Activated CD8-positive, alpha-beta memory T cell treated with anti-CD3 and anti-CD28 coated beads, Interleukin-2, amount 10 ng/mL, durations not matched to agents 7 days and 5 days (primary cell): ENCODE measurements at regions not wholly inside any gene's neighbourhood (a gene's known extent, or its start where the extent isn't known, plus 50 kb on each side); places are given as distances from the start of the nearest gene placed in this dataset.

Experiments
- ATAC-seq: fragments of 150-1000 bp; cut with Tn5 transposase; one replicate; pipeline ENCODE4 v1.10.0; 2021; ENCODE audit warnings: moderate library complexity
- CTCF ChIA-PET: fragments of 350-600 bp; sonication (Branson Sonifier 250); formaldehyde crosslinking; loops from one replicate; lab custom pipeline; 2021; ENCODE audit warnings: antibody characterized with exemption; lab: Charles Lee
- DNase-seq: peaks from one replicate; pipeline ENCODE4 v3.0.0-alpha.2; 2020
- H3K27ac Mint-ChIP-seq: one replicate; pipeline ENCODE4 v1.8.0; 2021; ENCODE audit warnings: mild to moderate bottlenecking, mixed read lengths
- H3K27me3 Mint-ChIP-seq: one replicate; pipeline ENCODE4 v1.8.0; 2021; ENCODE audit warnings: mixed read lengths
- H3K36me3 Mint-ChIP-seq: one replicate; pipeline ENCODE4 v1.8.0; 2021; ENCODE audit warnings: mild to moderate bottlenecking, mixed read lengths
- H3K4me1 Mint-ChIP-seq: one replicate; pipeline ENCODE4 v1.8.0; 2021; ENCODE audit warnings: mixed read lengths
- H3K4me3 Mint-ChIP-seq: one replicate; pipeline ENCODE4 v1.8.0; 2021; ENCODE audit warnings: mild to moderate bottlenecking, moderate library complexity, mixed read lengths
- H3K9me3 Mint-ChIP-seq: one replicate; pipeline ENCODE4 v1.8.0; 2022; ENCODE audit warnings: low read depth, mixed read lengths

DNA sequence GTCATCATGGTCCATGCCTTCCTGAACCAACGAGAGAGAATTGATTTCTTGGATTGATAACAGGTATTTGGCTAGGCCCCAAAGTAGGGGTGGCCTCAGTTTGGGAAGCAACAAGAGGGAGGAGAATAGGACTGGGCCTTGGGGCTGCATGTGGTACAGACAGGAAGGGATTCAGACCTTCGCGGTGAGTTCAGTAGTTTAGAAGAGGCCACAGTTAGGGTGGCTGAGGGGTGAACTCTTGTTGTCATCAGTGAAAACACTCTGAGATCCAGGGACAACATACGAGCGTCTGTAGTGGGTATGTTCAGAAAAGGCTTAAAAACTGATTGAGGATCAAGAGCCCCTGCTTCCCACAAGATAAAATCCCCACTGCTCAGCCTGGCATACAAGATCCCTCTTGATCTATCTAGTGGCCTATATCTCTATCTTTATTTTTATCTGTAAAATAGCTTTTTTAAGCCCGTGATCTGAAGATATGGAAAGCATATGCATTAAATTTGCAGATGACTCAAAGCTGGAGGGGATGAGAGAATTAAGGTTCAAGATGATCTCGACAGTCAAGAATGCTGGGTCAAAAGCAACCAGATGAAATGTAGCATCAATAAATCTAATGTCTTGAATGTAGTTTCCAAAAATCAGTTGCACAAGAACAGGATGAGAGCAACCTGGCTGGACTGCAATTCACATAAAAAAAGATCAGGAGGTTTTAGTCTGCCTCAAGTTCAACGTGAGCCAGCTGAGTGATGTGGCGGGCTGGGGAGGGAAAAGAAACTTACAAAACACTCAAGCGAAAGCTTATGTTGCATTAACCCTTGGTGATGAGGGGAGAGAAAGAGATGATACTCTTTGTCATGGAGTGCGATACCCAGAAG is 221.1 kb upstream of the TLE3 start:
- H3K4me1 Mint-ChIP-seq: peaks cover 6% of the 10 kb centered on the region
- no peak for DNase-seq
- ATAC-seq: no peak
- H3K27ac Mint-ChIP-seq: no peak overlapping the region
- no peaks in the 10 kb centered on the region for H3K9me3 Mint-ChIP-seq
- no peak overlapping the region for H3K4me3 Mint-ChIP-seq
- no peaks in the 10 kb centered on the region for H3K36me3 Mint-ChIP-seq
- CTCF ChIA-PET: no interaction called here
- peaks cover 49% of the 10 kb centered on the region for H3K27me3 Mint-ChIP-seq

DNA sequence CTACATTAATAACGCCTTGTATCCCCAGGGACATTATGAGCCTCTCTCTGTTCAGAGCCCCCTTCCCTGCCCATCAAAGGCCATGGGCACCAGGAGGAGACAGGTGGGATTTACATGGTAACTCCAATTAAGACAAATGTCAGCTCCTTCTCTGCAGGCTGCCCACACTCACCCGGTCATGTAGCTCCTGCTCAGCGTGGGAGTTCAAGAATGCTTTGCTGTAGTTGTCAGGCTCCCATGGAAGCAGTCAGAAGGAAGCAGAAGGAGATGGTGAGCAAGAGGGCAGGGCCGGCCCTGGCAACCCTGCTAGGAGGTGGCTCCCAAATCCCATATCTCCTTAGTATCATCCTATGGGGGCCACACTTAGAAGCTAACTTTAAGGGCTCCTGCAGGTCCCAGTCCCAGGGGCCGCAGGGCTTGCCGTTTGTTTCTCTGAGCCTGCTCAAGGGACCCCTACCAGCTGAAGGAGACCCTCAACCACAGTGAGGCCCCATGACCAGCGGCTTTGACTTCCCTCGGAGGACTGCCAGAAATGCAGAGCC is 218.4 kb upstream of the TLE3 start:
- Mint-ChIP-seq H3K9me3 (no peaks in the 10 kb centered on the region), H3K27ac (no peak overlapping the region), H3K4me1 (no peaks in the 10 kb centered on the region), H3K36me3 (no peaks in the 10 kb centered on the region), H3K27me3 (peaks cover 44% of the 10 kb centered on the region), H3K4me3 (no peak overlapping the region)
- CTCF ChIA-PET: interaction anchor here (1.0 kb wide), 1 partner anchor 10 kb away, joined by 3 read pairs; no protein-coding TSS in a partner anchor
- ATAC-seq: no peak
- no peak for DNase-seq

DNA sequence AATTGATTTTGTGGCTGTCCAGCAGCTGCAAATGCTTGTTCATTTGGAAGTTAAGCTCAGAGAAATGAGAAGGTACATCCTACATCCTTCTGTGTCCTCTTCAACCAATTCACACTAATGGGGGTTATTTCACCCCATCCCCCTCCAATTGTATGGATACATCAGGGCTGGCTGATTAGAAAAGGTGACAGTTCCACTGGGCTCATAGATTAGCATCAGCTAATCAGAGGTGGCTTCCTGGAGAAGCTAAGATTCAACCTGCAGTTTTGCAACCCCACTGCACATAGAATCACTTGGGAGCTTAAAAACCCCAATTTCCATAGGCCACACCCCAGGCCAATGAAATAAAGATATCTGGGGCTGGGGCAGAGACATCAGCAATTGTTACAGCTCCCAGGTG is 217.7 kb upstream of the TLE3 start:
- CTCF ChIA-PET: no interaction called here
- no peak overlapping the region for H3K4me3 Mint-ChIP-seq
- DNase-seq (no peak), ATAC-seq (no peak)
- H3K36me3 Mint-ChIP-seq: no peaks in the 10 kb centered on the region
- peaks cover 40% of the 10 kb centered on the region for H3K27me3 Mint-ChIP-seq
- no peaks in the 10 kb centered on the region for H3K4me1 Mint-ChIP-seq
- no peak overlapping the region for H3K27ac Mint-ChIP-seq
- no peaks in the 10 kb centered on the region for H3K9me3 Mint-ChIP-seq

DNA sequence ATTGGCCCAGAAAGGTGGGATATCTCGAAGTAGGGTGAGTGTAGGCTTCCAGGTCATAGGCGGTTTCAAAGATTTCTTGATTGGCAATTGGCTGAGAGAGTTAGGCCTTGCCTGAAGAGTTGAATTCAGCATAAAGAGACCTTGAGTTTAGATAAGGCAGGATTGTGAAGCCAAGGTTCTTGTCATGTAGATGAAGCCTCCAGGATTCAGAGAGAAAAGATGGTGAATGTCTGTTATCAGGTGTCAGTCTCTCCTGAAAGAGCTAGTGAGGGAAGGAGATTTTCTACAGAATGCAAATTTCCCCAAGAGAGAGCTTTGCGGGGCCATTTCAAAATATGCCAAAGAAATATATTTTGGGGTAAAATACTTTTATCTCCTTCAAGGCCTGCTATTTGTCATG is 217.0 kb upstream of the TLE3 start:
- H3K9me3 Mint-ChIP-seq: no peaks in the 10 kb centered on the region
- DNase-seq: no peak
- no peaks in the 10 kb centered on the region for H3K36me3 Mint-ChIP-seq
- peaks cover 39% of the 10 kb centered on the region for H3K27me3 Mint-ChIP-seq
- H3K4me1 Mint-ChIP-seq: no peaks in the 10 kb centered on the region
- no peak overlapping the region for H3K4me3 Mint-ChIP-seq
- CTCF ChIA-PET: no interaction called here
- ATAC-seq: no peak
- H3K27ac Mint-ChIP-seq: no peak overlapping the region

DNA sequence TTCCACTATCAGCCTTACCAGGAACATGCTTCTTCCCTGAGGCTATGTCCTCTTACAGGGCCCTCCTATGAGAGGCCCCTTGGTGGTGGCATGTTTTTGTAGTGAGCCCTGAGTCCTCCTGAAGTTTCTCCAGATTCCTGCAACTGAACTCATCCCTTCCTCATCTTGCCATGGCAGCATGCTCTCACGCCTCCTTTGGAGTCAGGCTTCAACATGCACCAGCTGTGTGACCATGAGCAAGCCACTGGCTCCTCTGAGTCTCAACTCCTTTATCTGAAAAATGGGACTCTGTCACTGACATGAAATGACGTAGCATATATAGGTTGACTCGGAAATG is 216.3 kb upstream of the TLE3 start:
- no peak for DNase-seq
- peaks cover 39% of the 10 kb centered on the region for H3K27me3 Mint-ChIP-seq
- CTCF ChIA-PET: no interaction called here
- ATAC-seq: no peak
- H3K9me3 Mint-ChIP-seq: no peaks in the 10 kb centered on the region
- H3K4me3 Mint-ChIP-seq: no peak overlapping the region
- no peaks in the 10 kb centered on the region for H3K4me1 Mint-ChIP-seq
- H3K36me3 Mint-ChIP-seq: no peaks in the 10 kb centered on the region
- H3K27ac Mint-ChIP-seq: no peak overlapping the region

DNA sequence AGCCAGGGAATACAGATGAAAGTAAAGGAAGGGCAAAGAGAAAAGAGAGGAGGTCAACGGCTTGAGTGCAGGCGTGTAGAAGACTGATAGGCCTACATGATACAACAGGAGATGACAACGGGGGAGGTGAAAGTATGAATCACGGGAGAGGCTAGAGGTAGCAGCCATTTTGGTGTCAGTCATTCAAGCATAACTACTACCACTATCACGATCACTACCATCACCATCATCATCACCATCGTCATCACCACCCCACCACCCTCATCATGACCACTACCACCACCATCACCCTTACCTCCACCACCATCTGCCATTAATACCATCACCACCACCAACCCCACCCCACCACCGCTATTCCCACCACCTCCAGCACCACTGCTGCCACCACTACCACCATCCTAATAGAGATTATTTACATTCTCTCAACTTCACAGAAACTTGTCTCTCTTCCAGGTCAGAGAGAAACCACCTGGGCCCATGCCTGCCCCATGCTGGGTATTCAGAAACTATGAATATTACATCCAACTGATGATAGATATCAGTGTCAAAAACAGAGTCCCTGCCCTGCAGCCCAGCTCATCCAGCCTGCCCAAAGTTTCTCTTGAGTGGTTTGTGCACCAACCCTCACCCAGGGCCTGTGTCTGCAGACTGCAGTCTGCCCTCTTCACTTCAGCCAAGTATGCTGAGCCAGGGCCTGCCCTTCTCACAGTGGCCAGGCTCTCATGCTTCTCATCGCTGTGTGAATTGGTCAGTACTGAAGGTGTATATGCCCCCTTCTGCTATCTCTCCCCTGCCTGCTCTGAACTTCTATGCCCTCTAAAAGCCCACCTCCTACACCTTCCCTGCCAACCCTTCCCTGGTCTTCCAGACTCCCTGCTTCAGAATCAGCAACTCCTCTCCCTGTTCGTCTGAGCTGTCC is 215.6 kb upstream of the TLE3 start:
- ATAC-seq: no peak
- Mint-ChIP-seq H3K4me3 (no peak overlapping the region), H3K36me3 (no peaks in the 10 kb centered on the region), H3K4me1 (peaks cover 5% of the 10 kb centered on the region), H3K9me3 (no peaks in the 10 kb centered on the region), H3K27ac (no peak overlapping the region), H3K27me3 (peaks cover 40% of the 10 kb centered on the region)
- no peak for DNase-seq
- CTCF ChIA-PET: no interaction called here

DNA sequence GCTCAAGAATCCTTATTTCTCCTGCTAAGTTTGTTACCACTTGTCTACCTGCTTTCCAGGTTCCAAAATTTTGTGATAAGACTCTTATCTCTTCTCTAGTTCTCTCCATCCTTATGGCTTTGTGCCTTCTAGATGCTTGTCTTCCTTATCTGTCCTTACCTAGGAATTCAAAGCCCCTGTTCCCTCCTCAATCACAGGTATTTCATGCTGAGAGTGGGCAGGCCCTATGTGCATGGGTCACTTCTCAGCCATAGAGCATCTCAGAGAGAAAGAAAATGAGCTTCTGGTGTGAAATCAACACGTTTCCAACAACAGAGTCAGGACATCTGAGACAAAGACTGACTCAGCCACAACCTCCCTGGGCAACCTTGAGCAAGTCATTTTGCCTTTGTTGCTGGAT is 214.1 kb upstream of the TLE3 start:
- Mint-ChIP-seq H3K27me3 (peaks cover 40% of the 10 kb centered on the region), H3K36me3 (no peaks in the 10 kb centered on the region), H3K4me1 (peaks cover 15% of the 10 kb centered on the region), H3K4me3 (no peak overlapping the region), H3K9me3 (no peaks in the 10 kb centered on the region), H3K27ac (no peak overlapping the region)
- CTCF ChIA-PET: no interaction called here
- ATAC-seq: no peak
- DNase-seq: no peak

DNA sequence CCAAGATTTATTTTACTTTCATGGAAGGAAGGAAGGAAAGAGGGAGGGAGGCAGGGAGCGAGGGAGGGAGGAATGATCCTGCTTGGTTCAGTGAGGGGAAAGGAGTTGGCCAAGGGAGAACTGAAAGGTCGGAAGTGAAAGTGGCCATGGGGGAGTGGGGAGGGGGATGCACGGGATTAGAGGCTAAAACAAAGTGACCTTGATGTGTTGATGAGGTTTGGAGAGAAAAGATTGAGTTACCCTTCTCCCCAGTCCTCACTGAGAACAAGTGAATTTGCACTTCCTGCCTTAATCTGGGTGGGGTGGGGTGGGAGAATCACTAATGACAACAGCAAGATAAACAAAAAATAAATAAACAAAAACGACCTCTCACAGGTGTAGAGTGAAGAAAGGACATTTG is 212.0 kb upstream of the TLE3 start:
- Mint-ChIP-seq H3K27ac (no peak overlapping the region), H3K36me3 (no peaks in the 10 kb centered on the region), H3K4me1 (peaks cover 15% of the 10 kb centered on the region), H3K4me3 (no peak overlapping the region), H3K9me3 (no peaks in the 10 kb centered on the region), H3K27me3 (peaks cover 36% of the 10 kb centered on the region)
- CTCF ChIA-PET: no interaction called here
- no peak for ATAC-seq
- DNase-seq: peak; percentile 12

DNA sequence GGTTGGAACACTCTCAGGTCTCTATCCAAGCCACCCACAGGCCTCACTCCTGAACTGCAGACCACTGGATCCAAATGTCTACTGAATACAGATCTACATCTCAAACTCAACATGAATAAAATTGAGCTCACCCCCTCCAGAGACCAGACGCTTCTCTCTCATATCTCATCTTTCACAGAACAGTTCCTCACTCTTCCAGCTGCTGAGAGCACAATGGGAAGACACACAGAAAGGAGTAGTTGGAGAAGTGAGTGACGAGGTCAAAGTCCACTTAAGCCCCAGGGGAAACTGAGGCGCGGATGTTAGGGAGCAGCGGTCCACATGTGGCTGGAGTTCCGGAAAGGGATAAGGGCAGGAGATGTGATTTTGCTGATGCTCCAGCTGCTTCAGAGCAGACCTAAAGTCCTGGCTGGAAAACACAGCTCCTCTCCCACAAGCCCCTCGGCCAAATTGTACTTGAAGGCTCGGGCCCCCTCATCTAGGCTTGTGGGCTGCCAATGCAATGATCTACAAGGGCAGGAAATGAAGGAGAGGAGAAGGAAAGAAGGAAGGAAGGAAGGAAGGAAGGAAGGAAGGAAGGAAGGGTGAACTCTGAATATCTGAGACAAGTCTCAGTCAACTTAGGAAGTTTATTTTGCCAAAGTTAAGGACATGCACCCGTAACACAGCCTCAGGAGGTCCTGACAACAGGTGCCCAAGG is 211.2 kb upstream of the TLE3 start:
- Mint-ChIP-seq H3K9me3 (no peaks in the 10 kb centered on the region), H3K27me3 (peaks cover 36% of the 10 kb centered on the region), H3K27ac (no peak overlapping the region), H3K4me1 (peaks cover 15% of the 10 kb centered on the region), H3K4me3 (no peak overlapping the region), H3K36me3 (no peaks in the 10 kb centered on the region)
- DNase-seq (peak; percentile 19), ATAC-seq (no peak)
- CTCF ChIA-PET: interaction anchor here (0.7 kb wide), 1 partner anchor 199 kb away, joined by 3 read pairs; no protein-coding TSS in a partner anchor

DNA sequence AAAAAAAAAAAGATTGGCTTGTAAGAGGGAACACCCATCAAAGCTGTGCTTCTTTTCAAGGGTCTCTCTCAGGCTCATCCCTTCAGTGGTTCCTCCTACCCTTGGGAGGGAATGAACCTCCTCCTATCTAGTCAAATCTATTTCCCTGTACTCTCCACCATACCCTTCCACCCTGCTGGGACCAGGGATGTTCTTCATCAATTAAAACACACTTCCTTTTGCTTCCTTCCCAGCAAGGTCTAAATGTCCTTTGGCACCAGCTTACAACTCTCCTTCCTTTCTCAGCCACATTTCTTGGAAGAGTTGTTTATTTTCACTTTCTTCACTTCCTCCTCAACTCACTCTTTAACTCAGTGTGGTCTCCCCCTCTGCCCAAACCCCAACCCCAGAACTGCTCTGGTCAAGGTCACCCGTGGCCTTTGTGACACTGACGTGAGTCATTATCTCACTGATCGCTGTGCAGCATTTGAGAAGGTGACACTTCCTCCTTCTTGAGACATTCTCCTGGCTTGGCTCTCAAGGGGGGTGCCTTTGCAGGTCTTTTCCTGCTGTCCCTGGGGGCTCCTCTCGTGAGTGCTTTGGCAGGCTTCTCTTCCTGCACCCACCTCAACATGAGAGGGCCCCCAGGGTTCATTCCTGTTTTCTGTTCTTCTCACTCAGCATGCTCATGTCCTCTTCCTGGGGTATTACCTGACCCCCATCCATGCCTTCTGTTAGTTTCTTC is 210.5 kb upstream of the TLE3 start:
- Mint-ChIP-seq H3K36me3 (no peaks in the 10 kb centered on the region), H3K27ac (no peak overlapping the region), H3K9me3 (no peaks in the 10 kb centered on the region), H3K4me3 (no peak overlapping the region), H3K27me3 (peaks cover 36% of the 10 kb centered on the region), H3K4me1 (peaks cover 15% of the 10 kb centered on the region)
- no peak for ATAC-seq
- CTCF ChIA-PET: interaction anchor here (0.7 kb wide), 1 partner anchor 200 kb away, joined by 3 read pairs; no protein-coding TSS in a partner anchor
- DNase-seq: peak; percentile 75

DNA sequence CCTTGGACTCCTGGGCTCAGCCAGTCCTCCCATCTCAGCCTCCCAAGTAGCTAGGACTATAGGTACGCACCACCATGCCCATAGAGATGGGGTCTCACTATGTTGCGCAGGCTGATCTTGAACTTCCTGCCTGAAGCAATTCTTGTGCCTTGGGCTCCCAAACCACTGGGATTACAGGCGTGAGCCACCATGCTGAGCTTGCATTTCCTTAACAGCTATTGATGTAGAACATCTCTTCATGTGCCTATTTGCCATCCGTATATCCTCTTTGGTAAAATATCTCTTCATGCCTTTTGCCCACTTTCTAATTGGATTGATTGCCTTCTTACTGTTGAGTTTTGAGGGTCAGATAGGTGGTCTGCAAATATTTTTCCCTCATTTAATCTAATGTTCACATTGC is 208.9 kb upstream of the TLE3 start:
- Mint-ChIP-seq H3K4me3 (no peak overlapping the region), H3K9me3 (no peaks in the 10 kb centered on the region), H3K36me3 (no peaks in the 10 kb centered on the region), H3K27me3 (peaks cover 36% of the 10 kb centered on the region), H3K4me1 (peaks cover 15% of the 10 kb centered on the region), H3K27ac (no peak overlapping the region)
- CTCF ChIA-PET: no interaction called here
- DNase-seq (peak; percentile 12), ATAC-seq (no peak)

DNA sequence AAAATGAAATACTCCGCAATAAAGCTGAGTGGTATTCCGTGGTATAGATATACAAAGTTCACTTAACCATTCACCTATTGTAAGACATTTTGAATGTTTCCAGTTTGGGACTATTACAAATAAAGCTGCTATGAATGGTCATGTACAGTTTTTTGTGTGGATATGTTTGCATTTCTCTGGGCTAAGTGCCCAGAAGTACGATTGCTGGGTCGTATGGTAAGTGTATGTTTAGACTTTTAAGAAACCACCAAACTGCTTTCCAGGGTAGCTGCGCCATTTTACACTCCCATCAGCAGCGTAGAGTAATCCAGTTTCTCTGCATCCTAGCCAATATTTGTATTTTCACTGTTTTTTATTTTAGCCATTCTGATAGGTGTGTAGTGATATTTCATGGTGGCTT is 208.4 kb upstream of the TLE3 start:
- no peak for ATAC-seq
- no peaks in the 10 kb centered on the region for H3K9me3 Mint-ChIP-seq
- peaks cover 19% of the 10 kb centered on the region for H3K4me1 Mint-ChIP-seq
- peaks cover 36% of the 10 kb centered on the region for H3K27me3 Mint-ChIP-seq
- no peak for DNase-seq
- CTCF ChIA-PET: no interaction called here
- H3K36me3 Mint-ChIP-seq: no peaks in the 10 kb centered on the region
- H3K27ac Mint-ChIP-seq: no peak overlapping the region
- H3K4me3 Mint-ChIP-seq: no peak overlapping the region
